SK-N-SH (cell line): ENCODE measurements at regions not wholly inside any gene's neighbourhood (a gene's known extent, or its start where the extent isn't known, plus 50 kb on each side); places are given as distances from the start of the nearest gene placed in this dataset.

Experiments
- CTCF ChIA-PET: fragments of 300-600, 350-600 bp; formaldehyde crosslinking; extraction: SDS; loops from one replicate; lab custom pipeline; 2021; lab: Yijun Ruan, JAX
- POLR2A ChIA-PET: fragments of 350-600 bp; sonication (Branson Sonifier 250); formaldehyde crosslinking; extraction: SDS; loops from one replicate; lab custom pipeline; 2020; ENCODE audit warnings: antibody characterized with exemption, inconsistent platforms; lab: Yijun Ruan, JAX
- DNase-seq: peaks from one replicate; pipeline ENCODE4 v3.0.0; 2012
- H2AFZ ChIP-seq: fragments of 200-600 bp; sonication (generic); 2 replicates; pipeline ENCODE4 v1.8.1; 2016; ENCODE audit warnings: antibody characterized with exemption, mild to moderate bottlenecking, low read depth
- H3F3A ChIP-seq: fragments of 200-600 bp; sonication (generic); replicated peaks from 2 replicates; pipeline ENCODE3; 2016; ENCODE audit warnings: antibody characterized with exemption, mild to moderate bottlenecking; ENCODE audit not compliant: insufficient read depth
- H3K27ac ChIP-seq, 2 experiments: fragments of 200-500 bp in 1 of 2; fragments of 200-600 bp in 1 of 2; sonication (Bioruptor generic) in 1 of 2; sonication (generic), shearing (Covaris generic) in 1 of 2; 2 replicates each; pipeline versions ENCODE4 v1.5.1 to v1.6.1; 2014 to 2016; ENCODE audit warnings: low read depth in 2 of 2, inconsistent platforms in 1 of 2, low read length in 1 of 2, mild to moderate bottlenecking in 1 of 2, mixed read lengths in 1 of 2
- H3K27me3 ChIP-seq: fragments of 200-600 bp; sonication (generic), shearing (Covaris generic); 2 replicates; pipeline ENCODE4 v1.6.1; 2016; ENCODE audit warnings: mixed run types; ENCODE audit not compliant: insufficient read depth
- H3K36me3 ChIP-seq, 2 experiments: fragments of 200-500 bp in 1 of 2; fragments of 200-600 bp in 1 of 2; sonication (Bioruptor generic) in 1 of 2; sonication (generic) in 1 of 2; replicated peaks in 1 of 2; 2 replicates each; pipeline versions ENCODE3 to v1.5.1; 2014 to 2016; ENCODE audit warnings: low read length in 1 of 2, mild to moderate bottlenecking in 1 of 2; ENCODE audit not compliant: insufficient read depth in 2 of 2, control insufficient read depth in 1 of 2
- H3K4me1 ChIP-seq, 2 experiments: fragments of 200-500 bp in 1 of 2; fragments of 200-600 bp in 1 of 2; sonication (Bioruptor generic) in 1 of 2; sonication (generic), shearing (Covaris generic) in 1 of 2; 2 replicates each; pipeline versions ENCODE4 v1.5.1 to v1.6.1; 2014 to 2016; ENCODE audit warnings: low read depth in 1 of 2, low read length in 1 of 2, mixed run types in 1 of 2; ENCODE audit not compliant: insufficient read depth in 2 of 2, control insufficient read depth in 1 of 2
- H3K4me2 ChIP-seq: fragments of 200-600 bp; sonication (generic), shearing (Covaris generic); 2 replicates; pipeline ENCODE4 v1.6.1; 2017; ENCODE audit warnings: mixed run types
- H3K4me3 ChIP-seq, 2 experiments: fragments of 200-500 bp in 1 of 2; fragments of 200-600 bp in 1 of 2; sonication (Bioruptor generic) in 1 of 2; sonication (generic), shearing (Covaris generic) in 1 of 2; 2 replicates each; pipeline versions ENCODE4 v1.5.1 to v1.8.1; 2014 to 2016; ENCODE audit warnings: low read depth in 2 of 2, inconsistent platforms in 1 of 2, low read length in 1 of 2, mild to moderate bottlenecking in 1 of 2, mixed read lengths in 1 of 2, moderate library complexity in 1 of 2
- H3K79me2 ChIP-seq: fragments of 200-600 bp; sonication (generic); 2 replicates; pipeline ENCODE4 v1.8.1; 2017; ENCODE audit warnings: mild to moderate bottlenecking; ENCODE audit not compliant: insufficient read depth
- H3K9ac ChIP-seq: fragments of 200-600 bp; sonication (generic); 2 replicates; pipeline ENCODE4 v1.6.1; 2017; ENCODE audit warnings: mixed run types
- H3K9me2 ChIP-seq: fragments of 200-600 bp; sonication (generic); 2 replicates; pipeline ENCODE4 v1.6.1; 2017; ENCODE audit warnings: mixed run types
- H3K9me3 ChIP-seq: fragments of 200-600 bp; sonication (generic); 2 replicates; pipeline ENCODE4 v1.6.1; 2017; ENCODE audit warnings: mixed run types, mild to moderate bottlenecking, moderate library complexity
- H4K20me1 ChIP-seq: fragments of 200-600 bp; sonication (generic); 2 replicates; pipeline ENCODE4 v1.6.1; 2017; ENCODE audit warnings: mild to moderate bottlenecking, mixed run types; ENCODE audit not compliant: insufficient read depth
- CHD2 ChIP-seq: fragments of 150-350 bp; IDR thresholded peaks from 2 replicates; pipeline ENCODE4 v1.6.1; 2018; ENCODE audit warnings: low read length; ENCODE audit not compliant: partially characterized antibody
- EP300 ChIP-seq, 2 experiments: IDR thresholded peaks; 2 replicates each; pipeline versions ENCODE4 v1.4.0 to v1.6.1; 2012; ENCODE audit warnings: borderline replicate concordance in 1 of 2, low read depth in 1 of 2, low read length in 1 of 2
- FOXJ3 ChIP-seq: sonication (generic); formaldehyde crosslinking; IDR thresholded peaks from 2 replicates; pipeline ENCODE4 v1.5.1; 2020; ENCODE audit warnings: mild to moderate bottlenecking, missing genetic modification reagents
- GABPA ChIP-seq: IDR thresholded peaks from 2 replicates; pipeline ENCODE4 v1.4.0; 2012; ENCODE audit warnings: low read depth, mild to moderate bottlenecking
- GATA2 ChIP-seq: sonication (generic); formaldehyde crosslinking; IDR thresholded peaks from 2 replicates; pipeline ENCODE4 v1.5.0; 2020; ENCODE audit warnings: mild to moderate bottlenecking, missing genetic modification reagents
- JUND ChIP-seq: IDR thresholded peaks from 2 replicates; pipeline ENCODE4 v1.4.0; 2012
- MEF2A ChIP-seq: IDR thresholded peaks from 2 replicates; pipeline ENCODE4 v1.4.0; 2012; ENCODE audit warnings: low read depth, borderline replicate concordance
- MXI1 ChIP-seq: IDR thresholded peaks from 2 replicates; pipeline ENCODE4 v1.6.1; 2012; ENCODE audit warnings: mild to moderate bottlenecking, low read depth, low read length, improper control_type of control experiment
- RAD21 ChIP-seq: IDR thresholded peaks from 2 replicates; pipeline ENCODE4 v1.6.1; 2012; ENCODE audit warnings: mild to moderate bottlenecking, low read length
- RFX5 ChIP-seq: IDR thresholded peaks from 2 replicates; pipeline ENCODE4 v1.6.1; 2012; ENCODE audit warnings: mild to moderate bottlenecking, improper control_type of control experiment, low read length
- RXRA ChIP-seq: IDR thresholded peaks from 2 replicates; pipeline ENCODE4 v1.4.0; 2012; ENCODE audit warnings: low read depth, mild to moderate bottlenecking, borderline replicate concordance
- SMC3 ChIP-seq: IDR thresholded peaks from 2 replicates; pipeline ENCODE4 v1.6.1; 2012; ENCODE audit warnings: low read depth, low read length, improper control_type of control experiment
- TAF1 ChIP-seq: IDR thresholded peaks from 2 replicates; pipeline ENCODE4 v1.6.1; 2012; ENCODE audit warnings: low read depth, mild to moderate bottlenecking, low read length, moderate library complexity, borderline replicate concordance
- TCF12 ChIP-seq: IDR thresholded peaks from 2 replicates; pipeline ENCODE4 v1.4.0; 2012
- WGBS: methylation state at CpG from one replicate; pipeline ENCODE4 v1.1.6; 2017; ENCODE audit warnings: low lambda C conversion rate; 5-methylcytosine and 5-hydroxymethylcytosine counted together
- TF ChIP-seq, protein P1 (sequence below): IDR thresholded peaks from 2 replicates; pipeline ENCODE4 v1.4.0; 2012; ENCODE audit warnings: low read depth, borderline replicate concordance
- TF ChIP-seq, protein P2 (sequence below): fragments of 150-350 bp; IDR thresholded peaks from 2 replicates; pipeline ENCODE4 v1.6.1; 2017; ENCODE audit warnings: antibody characterized with exemption, low read length, low read depth, borderline replicate concordance
- TF ChIP-seq, protein P3 (sequence below): IDR thresholded peaks from 2 replicates; pipeline ENCODE4 v1.4.0; 2012; ENCODE audit warnings: low read depth, borderline replicate concordance
- TF ChIP-seq, protein P4 (sequence below): fragments of 200-600 bp; sonication (generic); IDR thresholded peaks from 2 replicates; pipeline ENCODE4 v1.6.1; 2017; ENCODE audit warnings: antibody characterized with exemption, mild to moderate bottlenecking, moderate library complexity

DNA sequence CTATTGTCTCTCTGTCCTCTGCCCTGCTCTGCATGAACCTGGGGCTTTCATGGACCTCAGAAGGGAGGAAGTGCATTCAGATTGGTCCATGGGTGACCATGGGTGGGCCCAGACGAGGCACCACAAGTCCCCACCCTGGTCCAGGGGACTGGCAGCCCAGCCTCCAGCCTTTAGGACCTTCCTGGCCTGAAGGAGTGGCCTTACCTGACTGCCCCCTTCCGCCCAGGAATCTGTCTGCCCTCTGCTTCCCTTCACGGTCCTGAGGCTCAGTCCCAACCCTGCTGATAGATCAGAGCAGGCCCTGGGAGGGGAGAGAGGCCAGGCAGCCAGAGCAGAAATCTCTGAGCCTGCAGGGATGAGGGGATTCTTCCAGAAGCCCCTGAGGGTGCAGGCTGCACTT, 455.4 kb downstream of the PCDH18 start:
- no peaks in the 10 kb centered on the region for H3K9me2 ChIP-seq
- H3F3A ChIP-seq: no peaks in the 10 kb centered on the region
- no peak overlapping the region for H3K9ac ChIP-seq
- ChIA-PET POLR2A (no interaction called here), CTCF (no interaction called here)
- H3K4me3 ChIP-seq: no peak overlapping the region
- H3K36me3 ChIP-seq: no peaks in the 10 kb centered on the region
- H3K27ac ChIP-seq: no peak overlapping the region
- H4K20me1 ChIP-seq: no peaks in the 10 kb centered on the region
- no peak for TF ChIP-seq RXRA
- TF ChIP-seq, protein P1, sequence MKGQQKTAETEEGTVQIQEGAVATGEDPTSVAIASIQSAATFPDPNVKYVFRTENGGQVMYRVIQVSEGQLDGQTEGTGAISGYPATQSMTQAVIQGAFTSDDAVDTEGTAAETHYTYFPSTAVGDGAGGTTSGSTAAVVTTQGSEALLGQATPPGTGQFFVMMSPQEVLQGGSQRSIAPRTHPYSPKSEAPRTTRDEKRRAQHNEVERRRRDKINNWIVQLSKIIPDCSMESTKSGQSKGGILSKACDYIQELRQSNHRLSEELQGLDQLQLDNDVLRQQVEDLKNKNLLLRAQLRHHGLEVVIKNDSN: no peak
- no peak for TF ChIP-seq SMC3
- no peak for TF ChIP-seq TAF1
- TF ChIP-seq GATA2 (CRISPR knock-in tag): no peak
- no peak for TF ChIP-seq GABPA
- no peak for TF ChIP-seq MEF2A
- no peak for TF ChIP-seq TCF12
- TF ChIP-seq RFX5: no peak
- TF ChIP-seq JUND: no peak
- TF ChIP-seq, protein P2, sequence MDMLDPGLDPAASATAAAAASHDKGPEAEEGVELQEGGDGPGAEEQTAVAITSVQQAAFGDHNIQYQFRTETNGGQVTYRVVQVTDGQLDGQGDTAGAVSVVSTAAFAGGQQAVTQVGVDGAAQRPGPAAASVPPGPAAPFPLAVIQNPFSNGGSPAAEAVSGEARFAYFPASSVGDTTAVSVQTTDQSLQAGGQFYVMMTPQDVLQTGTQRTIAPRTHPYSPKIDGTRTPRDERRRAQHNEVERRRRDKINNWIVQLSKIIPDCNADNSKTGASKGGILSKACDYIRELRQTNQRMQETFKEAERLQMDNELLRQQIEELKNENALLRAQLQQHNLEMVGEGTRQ: no peak
- TF ChIP-seq EP300 (IDR thresholded peaks at IDR 0.05; ENCODE audit: borderline replicate concordance in 1 of 2, low read depth in 1 of 2, low read length in 1 of 2): no peak
- no peak for TF ChIP-seq RAD21
- TF ChIP-seq, protein P3, sequence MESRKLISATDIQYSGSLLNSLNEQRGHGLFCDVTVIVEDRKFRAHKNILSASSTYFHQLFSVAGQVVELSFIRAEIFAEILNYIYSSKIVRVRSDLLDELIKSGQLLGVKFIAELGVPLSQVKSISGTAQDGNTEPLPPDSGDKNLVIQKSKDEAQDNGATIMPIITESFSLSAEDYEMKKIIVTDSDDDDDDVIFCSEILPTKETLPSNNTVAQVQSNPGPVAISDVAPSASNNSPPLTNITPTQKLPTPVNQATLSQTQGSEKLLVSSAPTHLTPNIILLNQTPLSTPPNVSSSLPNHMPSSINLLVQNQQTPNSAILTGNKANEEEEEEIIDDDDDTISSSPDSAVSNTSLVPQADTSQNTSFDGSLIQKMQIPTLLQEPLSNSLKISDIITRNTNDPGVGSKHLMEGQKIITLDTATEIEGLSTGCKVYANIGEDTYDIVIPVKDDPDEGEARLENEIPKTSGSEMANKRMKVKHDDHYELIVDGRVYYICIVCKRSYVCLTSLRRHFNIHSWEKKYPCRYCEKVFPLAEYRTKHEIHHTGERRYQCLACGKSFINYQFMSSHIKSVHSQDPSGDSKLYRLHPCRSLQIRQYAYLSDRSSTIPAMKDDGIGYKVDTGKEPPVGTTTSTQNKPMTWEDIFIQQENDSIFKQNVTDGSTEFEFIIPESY: no peak
- no peak for TF ChIP-seq CHD2
- TF ChIP-seq FOXJ3: no peak
- TF ChIP-seq MXI1: no peak
- TF ChIP-seq, all 33 proteins: peak for 0
- no peak for DNase-seq
- 22% methylated on average over 1 of the region's 3 CpGs for WGBS
- no peak overlapping the region for H3K4me2 ChIP-seq
- no peaks in the 10 kb centered on the region for H3K9me3 ChIP-seq
- H2AFZ ChIP-seq: no peak overlapping the region
- no peaks in the 10 kb centered on the region; a peak in 1 of 4 replicates for H3K4me1 ChIP-seq
- no peaks in the 10 kb centered on the region for H3K27me3 ChIP-seq
- no peaks in the 10 kb centered on the region for H3K79me2 ChIP-seq

DNA sequence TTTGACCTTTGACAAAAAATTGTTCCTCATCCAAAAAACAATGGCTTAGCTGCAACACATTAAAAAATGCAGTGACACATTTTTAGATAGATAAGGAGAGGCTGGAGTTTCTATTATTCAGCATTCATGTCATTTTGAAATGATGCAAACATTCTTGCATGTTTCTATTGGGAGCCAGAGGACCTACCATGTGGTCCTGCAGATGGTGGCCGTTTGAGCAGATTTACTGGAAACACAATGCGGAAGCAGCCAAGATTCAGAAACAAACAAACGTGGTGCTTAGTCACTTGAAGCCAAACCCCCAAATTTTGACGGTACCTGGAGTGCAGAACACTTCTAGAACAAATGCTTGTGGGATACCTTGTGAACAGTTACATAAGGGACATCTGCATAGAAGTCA, 456.7 kb downstream of the PCDH18 start:
- Histone ChIP-seq H3K4me2 (no peak overlapping the region), H3K27ac (no peak overlapping the region), H4K20me1 (no peaks in the 10 kb centered on the region), H3K9me2 (no peaks in the 10 kb centered on the region), H3K36me3 (no peaks in the 10 kb centered on the region), H3K27me3 (no peaks in the 10 kb centered on the region), H3K79me2 (no peaks in the 10 kb centered on the region), H3K4me1 (no peaks in the 10 kb centered on the region), H2AFZ (no peak overlapping the region), H3K4me3 (no peak overlapping the region), H3F3A (no peaks in the 10 kb centered on the region), H3K9me3 (no peaks in the 10 kb centered on the region), H3K9ac (no peak overlapping the region)
- DNase-seq: no peak
- POLR2A ChIA-PET: no interaction called here
- CTCF ChIA-PET: no interaction called here
- TF ChIP-seq, protein P4, sequence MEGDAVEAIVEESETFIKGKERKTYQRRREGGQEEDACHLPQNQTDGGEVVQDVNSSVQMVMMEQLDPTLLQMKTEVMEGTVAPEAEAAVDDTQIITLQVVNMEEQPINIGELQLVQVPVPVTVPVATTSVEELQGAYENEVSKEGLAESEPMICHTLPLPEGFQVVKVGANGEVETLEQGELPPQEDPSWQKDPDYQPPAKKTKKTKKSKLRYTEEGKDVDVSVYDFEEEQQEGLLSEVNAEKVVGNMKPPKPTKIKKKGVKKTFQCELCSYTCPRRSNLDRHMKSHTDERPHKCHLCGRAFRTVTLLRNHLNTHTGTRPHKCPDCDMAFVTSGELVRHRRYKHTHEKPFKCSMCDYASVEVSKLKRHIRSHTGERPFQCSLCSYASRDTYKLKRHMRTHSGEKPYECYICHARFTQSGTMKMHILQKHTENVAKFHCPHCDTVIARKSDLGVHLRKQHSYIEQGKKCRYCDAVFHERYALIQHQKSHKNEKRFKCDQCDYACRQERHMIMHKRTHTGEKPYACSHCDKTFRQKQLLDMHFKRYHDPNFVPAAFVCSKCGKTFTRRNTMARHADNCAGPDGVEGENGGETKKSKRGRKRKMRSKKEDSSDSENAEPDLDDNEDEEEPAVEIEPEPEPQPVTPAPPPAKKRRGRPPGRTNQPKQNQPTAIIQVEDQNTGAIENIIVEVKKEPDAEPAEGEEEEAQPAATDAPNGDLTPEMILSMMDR: no peak
- TF ChIP-seq GABPA (no peak), TCF12 (no peak)
- TF ChIP-seq, all 33 proteins: peak for 0
- 46% methylated on average over 4 of the region's 4 CpGs for WGBS
